ENCODE measurements at regions not wholly inside any gene's neighbourhood (a gene's known extent, or its start where the extent isn't known, plus 50 kb on each side); places are given as distances from the start of the nearest gene placed in this dataset.

- Histone ChIP-seq H3K9me3 (peaks cover 0 to 6% (median 0%) of the 10 kb centered on the region in 4 donors), H3K4me1 (peaks cover 0 to 4% (median 0%) of the 10 kb centered on the region in 4 donors), H3K27me3 (no peaks in the 10 kb centered on the region), H3K4me3 (no peak overlapping the region), H3K27ac (peak overlapping the region in 1 of 4 donors; percentile 35), H3K36me3 (no peaks in the 10 kb centered on the region)
- no peak for DNase-seq (ENCODE audit: low spot score in 2 of 2)
- TF ChIP-seq EP300 (IDR thresholded peaks at IDR 0.05) (peak in 1 of 2 donors; percentile 54), POLR2A (IDR thresholded peaks at IDR 0.05) (no peak), CTCF (IDR thresholded peaks at IDR 0.05) (no peak)
Measured at GRCh38 chr5:152188251-152188650, 216.8 kb downstream of the NMUR2 start.

- H3K4me3 ChIP-seq = no peak overlapping the region
- peak overlapping the region in 1 of 4 donors; percentile 35 for H3K27ac ChIP-seq
- DNase-seq (ENCODE audit: low spot score in 2 of 2) = no peak
- H3K4me1 ChIP-seq = peaks cover 0 to 4% (median 0%) of the 10 kb centered on the region in 4 donors
- H3K36me3 ChIP-seq = no peaks in the 10 kb centered on the region
- TF ChIP-seq POLR2A (IDR thresholded peaks at IDR 0.05) (no peak), EP300 (IDR thresholded peaks at IDR 0.05) (no peak), CTCF (IDR thresholded peaks at IDR 0.05) (no peak)
- peaks cover 0 to 5% (median 0%) of the 10 kb centered on the region in 4 donors for H3K9me3 ChIP-seq
- no peaks in the 10 kb centered on the region for H3K27me3 ChIP-seq
Measured at GRCh38 chr5:152187668-152188067, 217.4 kb downstream of the NMUR2 start.

GRCh38 chr5:152185547-152186245 lies 219.4 kb downstream of the NMUR2 start:
- Histone ChIP-seq H3K4me3 (no peak overlapping the region), H3K27me3 (no peaks in the 10 kb centered on the region), H3K9me3 (no peaks in the 10 kb centered on the region), H3K4me1 (peaks cover 0 to 4% (median 0%) of the 10 kb centered on the region in 4 donors), H3K27ac (no peak overlapping the region), H3K36me3 (no peaks in the 10 kb centered on the region)
- WGBS, 2 donors = 38 to 44% methylated on average over 9 of the region's 9 CpGs
- no peak for DNase-seq (ENCODE audit: low spot score in 2 of 2)
- TF ChIP-seq CTCF (IDR thresholded peaks at IDR 0.05) (no peak), EP300 (IDR thresholded peaks at IDR 0.05) (no peak), POLR2A (IDR thresholded peaks at IDR 0.05) (no peak)

- DNase-seq (ENCODE audit: low spot score in 2 of 2) = no peak
- peaks cover 0 to 4% (median 0%) of the 10 kb centered on the region in 4 donors for H3K4me1 ChIP-seq
- no peak overlapping the region for H3K27ac ChIP-seq
- H3K9me3 ChIP-seq = peaks cover 0 to 8% (median 0%) of the 10 kb centered on the region in 4 donors
- no peaks in the 10 kb centered on the region for H3K27me3 ChIP-seq
- no peak overlapping the region for H3K4me3 ChIP-seq
- H3K36me3 ChIP-seq = no peaks in the 10 kb centered on the region
- TF ChIP-seq POLR2A (IDR thresholded peaks at IDR 0.05) (no peak), EP300 (IDR thresholded peaks at IDR 0.05) (no peak), CTCF (IDR thresholded peaks at IDR 0.05) (no peak)
- WGBS, 2 donors = 60 to 67% methylated on average over 2 of the region's 2 CpGs
Measured at GRCh38 chr5:152184266-152184665, 220.8 kb downstream of the NMUR2 start.

- no peaks in the 10 kb centered on the region for H3K4me1 ChIP-seq
- H3K27me3 ChIP-seq = no peaks in the 10 kb centered on the region
- H3K9me3 ChIP-seq = peaks cover 0 to 8% (median 0%) of the 10 kb centered on the region in 4 donors
- TF ChIP-seq POLR2A (IDR thresholded peaks at IDR 0.05) (no peak), EP300 (IDR thresholded peaks at IDR 0.05) (no peak), CTCF (IDR thresholded peaks at IDR 0.05) (no peak)
- no peak for DNase-seq (ENCODE audit: low spot score in 2 of 2)
- H3K4me3 ChIP-seq = no peak overlapping the region
- no peaks in the 10 kb centered on the region for H3K36me3 ChIP-seq
- no peak overlapping the region for H3K27ac ChIP-seq
- 73 to 85% methylated on average over 3 of the region's 3 CpGs for WGBS, 2 donors
Measured at GRCh38 chr5:152181461-152181860, 223.6 kb downstream of the NMUR2 start.

Data from tibial nerve (tissue), 4 donors.